MV-4-11 (cell line): ENCODE measurements at regions not wholly inside any gene's neighbourhood (a gene's known extent, or its start where the extent isn't known, plus 50 kb on each side); places are given as distances from the start of the nearest gene placed in this dataset.

Experiments used
- DNase-seq: peaks from one replicate; lab custom pipeline; 2025; lab: John Stamatoyannopoulos, UW

GRCh38 chr5:124372457-124372856, 374.0 kb downstream of the ZNF608 start:
- DNase-seq = no peak

DNA sequence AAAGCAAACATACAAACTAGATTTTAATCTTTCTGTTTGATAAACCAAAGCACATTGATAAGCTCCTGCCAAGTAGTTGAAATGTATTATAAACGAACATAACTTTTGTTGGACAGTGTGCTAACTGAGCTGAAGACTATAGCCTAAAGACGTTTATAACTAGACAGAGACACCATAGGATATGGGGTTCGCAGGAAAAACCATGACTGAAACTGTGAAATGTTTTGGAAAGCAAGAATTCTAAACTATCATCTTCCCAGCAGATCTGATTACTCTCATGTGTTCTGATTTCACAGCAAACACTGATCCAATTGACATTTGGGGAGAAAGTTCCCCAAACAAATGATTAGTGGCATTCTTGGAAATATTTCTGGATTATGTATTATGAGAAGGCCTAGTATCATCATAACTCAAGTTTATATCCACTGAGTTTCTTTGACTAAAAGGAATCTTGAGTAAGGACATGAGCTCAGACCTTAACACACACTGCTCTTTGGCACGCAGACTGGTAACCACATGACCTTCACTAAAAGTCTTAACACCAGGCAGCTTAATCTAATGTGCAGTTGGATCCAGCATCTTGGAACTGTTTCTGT, 375.2 kb downstream of the ZNF608 start:
- DNase-seq = no peak

GRCh38 chr5:124370601-124371000, 375.8 kb downstream of the ZNF608 start:
- DNase-seq = no peak

- DNase-seq = no peak
These were observed 381.1 kb downstream of the ZNF608 start for GRCh38 chr5:124365361-124365801.

- peak; percentile 89 for DNase-seq
These were observed 390.5 kb downstream of the ZNF608 start for GRCh38 chr5:124355928-124356327.

DNA sequence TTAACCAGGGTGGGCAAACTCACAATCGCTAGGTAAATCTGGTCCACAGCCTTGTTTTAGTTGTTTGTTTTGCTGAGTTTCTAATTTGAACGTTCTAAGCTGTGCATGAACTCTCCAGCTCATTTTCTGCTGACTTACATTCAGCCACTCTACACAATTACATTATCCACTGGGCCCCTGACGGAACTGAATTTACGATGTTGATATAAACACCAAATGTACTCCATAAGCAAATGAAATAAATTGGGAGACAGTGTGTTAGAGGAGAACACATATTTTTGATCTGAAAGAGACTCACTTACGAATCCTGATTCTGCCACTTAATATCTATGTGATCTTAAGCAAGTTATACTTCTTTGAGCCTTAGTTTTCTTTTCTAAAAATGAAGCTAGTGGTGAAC, 393.4 kb downstream of the ZNF608 start:
- DNase-seq = no peak

DNA sequence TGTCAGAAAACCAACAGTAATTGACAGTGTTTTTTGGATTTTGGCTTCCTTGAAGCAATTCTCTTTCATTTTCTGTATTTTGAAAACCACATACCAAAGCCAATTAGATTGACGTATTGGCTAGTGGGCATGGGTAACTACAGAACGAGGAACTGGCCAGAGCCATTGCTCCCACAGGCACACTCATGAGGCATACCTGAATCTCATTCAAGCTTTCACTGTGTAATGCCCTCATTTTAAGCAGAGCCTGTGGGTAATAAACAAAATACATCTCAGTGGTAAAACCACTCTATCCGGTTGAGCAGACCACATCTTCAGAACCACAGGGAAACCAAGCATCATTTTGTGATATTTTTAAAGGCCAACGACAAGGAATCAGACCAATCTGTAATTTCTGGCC, 394.1 kb downstream of the ZNF608 start:
- DNase-seq = peak; percentile 68

- peak; percentile 68 for DNase-seq
These were observed 396.5 kb downstream of the ZNF608 start for GRCh38 chr5:124349931-124350330.

DNA sequence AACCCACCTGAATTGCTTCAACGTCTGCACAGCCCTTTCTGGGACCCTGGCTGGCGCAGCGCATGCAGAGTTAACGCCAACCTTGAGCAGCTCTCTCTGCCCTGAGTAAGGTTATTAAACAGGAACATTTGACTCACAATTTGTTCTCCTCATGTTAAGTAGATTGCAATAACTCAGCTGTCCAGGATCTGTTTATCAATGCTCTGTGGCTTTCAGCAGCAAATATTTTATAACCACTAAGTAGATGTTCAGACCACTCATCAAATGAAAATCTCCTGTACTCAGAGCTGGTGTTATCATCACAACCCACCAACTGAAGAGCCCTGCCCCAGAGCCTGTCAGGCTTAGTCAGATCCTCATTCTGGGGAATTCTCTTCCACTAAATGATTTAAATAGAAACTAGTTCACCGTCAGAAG, 403.0 kb downstream of the ZNF608 start:
- peak; percentile 85 for DNase-seq

GRCh38 chr5:124342986-124343385, 403.5 kb downstream of the ZNF608 start:
- no peak for DNase-seq

- no peak for DNase-seq
These were observed 403.9 kb downstream of the ZNF608 start for GRCh38 chr5:124342584-124342983.

DNA sequence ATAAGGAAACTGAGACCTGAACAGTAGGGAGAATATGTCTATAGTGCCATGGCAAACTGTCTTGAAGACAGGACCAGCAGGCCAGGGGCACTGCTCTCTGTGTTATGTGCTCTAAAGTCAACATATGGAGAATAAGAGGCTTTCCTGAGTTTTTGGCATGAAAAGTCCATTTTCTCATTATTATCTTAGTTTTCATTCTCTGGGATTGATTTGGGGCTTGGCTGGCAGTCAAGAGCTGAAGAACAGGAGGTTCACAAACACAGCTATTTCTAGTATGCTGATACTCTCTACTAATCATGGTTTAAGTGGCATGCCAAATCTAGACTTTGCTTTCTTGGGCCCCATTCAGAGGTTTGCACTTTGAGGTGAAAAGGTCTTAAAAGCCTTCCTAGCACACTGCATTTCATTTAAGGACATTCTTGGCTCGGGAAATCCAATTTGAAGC, 404.4 kb downstream of the ZNF608 start:
- no peak for DNase-seq

- no peak for DNase-seq
These were observed 405.2 kb downstream of the ZNF608 start for GRCh38 chr5:124341066-124341858.

DNA sequence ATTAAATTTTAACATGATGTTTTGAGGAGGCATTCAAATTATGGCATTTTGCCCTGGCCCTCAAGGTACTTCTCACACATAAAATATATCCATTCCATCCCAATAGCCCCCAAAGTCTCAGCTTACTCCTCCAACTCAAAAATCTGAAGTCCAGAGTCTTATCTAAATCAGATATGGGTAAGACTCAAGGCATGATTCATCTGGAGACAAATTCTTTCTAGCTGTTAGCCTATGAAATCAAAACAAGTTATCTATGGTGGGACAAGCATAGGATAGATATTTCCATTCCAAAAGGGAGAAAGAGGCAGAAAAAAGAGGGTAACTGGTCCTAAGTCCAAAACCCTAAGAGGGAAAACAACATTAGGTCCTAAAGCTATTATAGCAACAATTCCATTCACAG, 408.4 kb downstream of the ZNF608 start:
- DNase-seq = no peak

GRCh38 chr5:124333298-124333979, 413.0 kb downstream of the ZNF608 start:
- no peak for DNase-seq

DNA sequence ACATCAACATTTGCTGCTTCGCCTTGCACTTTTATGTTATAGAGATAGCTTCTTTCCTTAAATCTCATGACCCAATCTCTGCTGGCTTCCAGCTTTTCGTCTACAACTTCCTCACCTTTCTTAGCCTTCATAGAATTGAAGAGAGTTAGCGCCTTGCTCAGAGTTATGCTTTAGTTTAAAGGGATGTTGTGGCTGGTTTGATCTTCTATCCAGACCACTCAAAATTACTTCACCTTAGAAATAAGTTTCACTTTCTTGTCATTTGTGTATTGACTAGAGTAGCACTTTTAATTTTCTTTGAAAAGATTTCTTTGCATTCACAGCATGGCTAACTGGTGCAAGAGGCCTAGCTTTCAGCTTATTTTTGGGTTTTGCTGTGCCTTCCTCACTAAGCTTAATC, 414.2 kb downstream of the ZNF608 start:
- no peak for DNase-seq

DNA sequence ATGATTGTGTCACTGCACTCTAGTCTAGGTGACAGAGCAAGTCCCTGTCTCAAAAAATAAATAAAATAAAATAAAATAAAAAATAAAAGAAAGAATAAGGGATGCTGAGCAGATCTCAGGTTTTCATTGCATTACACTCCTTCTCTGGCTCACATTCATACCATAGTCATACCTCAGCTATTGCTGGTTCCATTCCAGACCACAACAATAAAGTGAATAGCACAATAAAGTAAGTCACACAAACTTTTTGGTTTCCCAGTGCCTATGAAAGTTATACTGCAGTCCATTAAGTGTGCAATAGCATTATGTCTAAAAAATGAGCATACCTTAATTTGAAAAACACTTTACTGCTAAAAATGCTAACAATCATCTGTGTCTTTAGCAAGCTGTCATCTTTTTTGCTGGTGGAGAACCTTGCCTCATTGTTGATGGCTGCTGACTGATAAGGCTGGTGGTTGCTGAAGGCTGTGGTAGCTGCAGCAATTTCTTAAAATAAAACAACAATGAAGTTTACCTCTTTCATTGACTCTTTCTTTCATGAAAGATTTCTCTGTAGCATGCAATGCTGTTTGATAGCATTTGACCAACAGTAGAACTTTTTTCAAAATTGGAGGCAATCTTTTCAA, 415.7 kb downstream of the ZNF608 start:
- DNase-seq = no peak

DNA sequence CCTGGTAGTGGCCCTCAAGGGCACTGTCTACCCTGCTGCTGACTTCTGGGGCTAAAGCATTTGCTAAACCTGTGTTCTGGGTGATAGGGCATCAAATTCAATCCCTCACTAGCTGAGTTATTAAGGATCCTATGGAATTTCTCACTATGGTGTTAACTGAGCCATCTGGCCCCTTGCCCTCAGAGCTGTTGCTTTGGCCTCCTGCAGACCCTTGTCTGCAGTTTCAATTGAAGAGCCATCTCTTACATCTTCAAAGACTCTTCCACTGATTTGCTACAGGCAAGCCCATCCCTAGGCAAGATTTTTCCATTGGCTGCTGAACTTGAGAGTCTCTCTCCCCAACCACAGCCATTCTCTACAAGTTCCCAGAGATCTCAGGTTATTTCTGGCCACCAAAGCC, 418.2 kb downstream of the ZNF608 start:
- DNase-seq = no peak

- DNase-seq = no peak
These were observed 427.8 kb downstream of the ZNF608 start for GRCh38 chr5:124318661-124319060.

DNA sequence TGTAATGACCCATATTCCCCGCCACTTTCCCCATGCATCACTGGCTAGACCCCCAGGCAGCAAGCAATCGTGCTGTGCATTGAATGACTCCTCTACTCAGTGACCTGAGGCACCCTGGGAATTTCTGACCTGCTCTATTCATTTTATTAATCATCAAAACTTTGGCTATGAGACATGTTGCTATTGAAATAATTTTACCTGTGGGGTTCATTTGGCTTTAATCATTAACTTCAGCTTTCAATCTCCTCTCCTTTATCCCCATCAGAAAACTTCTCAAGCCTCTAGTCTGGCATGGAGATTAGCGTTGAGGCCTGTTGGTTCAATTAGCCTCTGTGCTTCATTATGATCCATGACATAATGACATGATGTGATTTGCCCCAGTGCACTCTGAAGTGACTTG, 429.0 kb downstream of the ZNF608 start:
- no peak for DNase-seq

DNA sequence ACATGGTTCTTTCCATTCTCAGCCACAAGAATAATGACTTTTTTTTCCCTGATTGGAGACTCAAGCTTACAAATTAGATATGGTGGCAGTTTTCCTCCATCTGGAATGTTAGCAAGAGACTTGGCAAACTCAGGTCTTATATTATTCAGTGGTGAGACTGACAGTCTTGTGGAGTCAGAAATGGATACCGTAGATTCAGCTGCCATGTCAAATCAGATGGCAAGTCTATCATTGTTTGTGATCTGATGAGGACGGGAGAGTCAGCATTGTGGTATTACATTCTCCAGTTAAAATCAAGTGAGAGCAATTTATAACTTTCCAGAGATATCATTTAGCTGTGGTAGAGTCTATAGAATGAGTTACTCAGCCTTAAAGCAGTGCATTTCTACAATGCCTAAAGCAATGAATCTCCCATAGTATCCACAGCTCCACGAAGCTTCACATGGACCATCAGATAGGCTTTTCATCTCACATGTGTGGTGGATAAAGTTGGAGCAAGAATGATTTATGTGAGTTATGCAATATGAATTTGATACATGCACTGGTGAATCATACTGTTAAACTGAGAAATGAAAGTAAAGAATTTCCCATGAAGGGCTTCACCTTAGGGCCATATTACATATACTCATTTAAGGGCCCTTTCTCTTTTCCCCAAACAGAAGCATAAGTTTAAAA, 430.6 kb downstream of the ZNF608 start:
- DNase-seq = peak; percentile 69

GRCh38 chr5:124310453-124310852, 436.0 kb downstream of the ZNF608 start:
- no peak for DNase-seq
